Astrocyte (in vitro differentiated cells and primary cell): ENCODE measurements at regions not wholly inside any gene's neighbourhood (a gene's known extent, or its start where the extent isn't known, plus 50 kb on each side); places are given as distances from the start of the nearest gene placed in this dataset.

Experiments
- CTCF ChIP-seq: IDR thresholded peaks from 2 replicates; pipeline ENCODE4 v1.5.1; 2011; ENCODE audit warnings: low read depth, mild to moderate bottlenecking, inconsistent platforms, low read length, moderate library complexity; ENCODE audit not compliant: insufficient read depth
- EZH2 ChIP-seq: IDR thresholded peaks from 2 replicates; pipeline ENCODE4 v1.6.1; 2012; ENCODE audit warnings: mild to moderate bottlenecking, low read length, inconsistent platforms; ENCODE audit not compliant: insufficient read depth

GRCh38 chr3:87550892-87551291 lies 274.5 kb upstream of the POU1F1 start:
- no peak for TF ChIP-seq EZH2
- no peak for TF ChIP-seq CTCF
